ACHN (cell line): ENCODE measurements at regions not wholly inside any gene's neighbourhood (a gene's known extent, or its start where the extent isn't known, plus 50 kb on each side); places are given as distances from the start of the nearest gene placed in this dataset.
A peak's percentile ranks its signal among the peaks of the same experiment; 100 is the strongest.
"Not testable (repeated sequence)": the region's sequence is repeated elsewhere in the genome, so short reads cannot be mapped to it uniquely, and the experiment has no call there.

Experiments
- DNase-seq: peaks from one replicate; pipeline ENCODE4 v3.0.0-alpha.2; 2015
- in situ Hi-C: cut with HindIII; loops from 2 replicates; pipeline ENCODE4 v1.10.0; 2017; ENCODE audit warnings: low sequenced_read_pairs, low pct_ligation_motif_present, low pct_unique_long_range_greater_than_20kb

- in situ Hi-C loops, result no loop called here
- no peak for DNase-seq
Observed at GRCh38 chr7:14092331-14092730, 102.9 kb upstream of the ETV1 start.

DNA sequence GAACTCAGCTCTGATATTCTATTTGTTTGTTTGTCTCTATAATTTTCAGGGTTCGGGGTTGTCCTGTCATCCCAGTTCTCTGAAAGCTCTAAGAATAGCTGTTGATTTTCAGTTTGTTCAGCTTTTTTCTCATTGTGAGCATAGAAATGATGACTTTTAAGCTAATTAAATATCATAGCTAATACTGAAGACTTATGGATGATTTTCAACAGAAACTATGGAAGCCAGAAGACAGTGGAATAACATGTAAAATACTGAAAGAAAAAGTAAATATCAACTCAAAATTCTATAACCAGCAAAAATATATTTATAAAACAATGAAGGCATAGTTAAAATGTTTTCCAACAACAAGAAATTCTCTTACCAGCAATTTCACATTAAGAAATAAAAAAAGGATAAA is 96.4 kb upstream of the ETV1 start:
- DNase-seq, result peak; percentile 16
- in situ Hi-C loops, result no loop called here

DNA sequence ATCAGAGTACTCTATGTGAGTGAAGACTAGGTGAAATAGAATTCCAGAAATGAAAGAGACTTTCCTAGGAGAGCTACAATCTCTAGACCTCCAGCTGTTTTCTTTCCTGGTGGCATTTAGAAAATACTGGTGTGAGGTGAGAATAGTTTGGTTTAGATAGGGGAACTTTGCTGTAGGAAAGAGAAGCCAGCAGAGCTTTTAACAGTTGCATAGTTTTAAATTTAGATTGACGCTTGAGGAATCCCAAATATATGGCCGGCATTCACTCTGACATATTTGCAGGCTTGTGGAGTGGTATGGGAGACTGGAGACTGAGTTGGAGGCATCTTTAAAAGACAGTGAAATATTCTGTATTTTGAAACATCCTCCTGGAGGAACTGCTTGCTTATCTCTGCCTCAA is 94.3 kb upstream of the ETV1 start:
- in situ Hi-C loops, result no loop called here

GRCh38 chr7:14073988-14074387 is 84.5 kb upstream of the ETV1 start:
- no peak for DNase-seq
- in situ Hi-C loops, result no loop called here

More for the DNA sequence above, 94.3 kb upstream of the ETV1 start:
- no peak for DNase-seq

GRCh38 chr7:14073543-14073942 is 84.1 kb upstream of the ETV1 start:
- in situ Hi-C loops, result no loop called here
- no peak for DNase-seq

DNA sequence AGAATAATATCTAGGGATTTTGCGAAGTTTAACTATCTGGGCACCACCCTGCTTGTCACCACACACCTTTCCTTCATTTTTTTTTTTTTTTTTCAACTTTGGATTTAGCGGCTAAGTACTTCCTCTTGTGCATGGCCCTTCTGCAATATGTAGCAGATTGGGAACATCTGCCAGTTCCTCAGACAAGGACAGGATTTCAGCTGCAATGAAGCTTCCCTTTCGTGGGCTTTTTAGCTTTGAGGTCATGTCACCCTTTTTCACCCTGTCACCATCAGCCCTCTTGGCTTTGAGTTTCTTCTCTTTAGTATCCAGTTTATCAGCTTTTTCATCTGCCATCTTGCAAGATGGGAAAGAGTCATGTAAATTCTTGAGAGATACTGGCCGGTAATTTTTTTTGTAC is 81.6 kb upstream of the ETV1 start:
- no peak for DNase-seq
- in situ Hi-C loops, result no loop called here

GRCh38 chr7:14069961-14070360 is 80.5 kb upstream of the ETV1 start:
- no peak for DNase-seq
- in situ Hi-C loops, result no loop called here

DNA sequence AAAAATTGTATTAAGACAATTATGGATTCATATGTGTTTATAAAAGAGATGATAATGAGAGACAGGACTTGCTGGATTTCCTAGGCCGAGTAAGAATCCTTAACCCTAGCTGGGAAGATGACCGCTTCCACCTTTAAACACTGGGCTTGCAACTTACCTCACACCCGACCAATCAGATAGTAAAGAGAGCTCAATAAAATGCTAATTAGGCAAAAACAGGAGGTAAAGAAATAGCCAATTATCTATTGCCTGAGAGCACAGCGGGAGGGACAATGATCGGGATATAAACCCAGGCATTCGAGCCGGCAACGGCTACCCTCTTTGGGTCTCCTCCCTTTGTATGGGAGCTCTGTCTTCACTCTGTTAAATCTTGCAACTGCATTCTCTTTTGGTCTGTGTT is 77.3 kb upstream of the ETV1 start:
- in situ Hi-C loops, DNase-seq: not testable (repeated sequence)

DNA sequence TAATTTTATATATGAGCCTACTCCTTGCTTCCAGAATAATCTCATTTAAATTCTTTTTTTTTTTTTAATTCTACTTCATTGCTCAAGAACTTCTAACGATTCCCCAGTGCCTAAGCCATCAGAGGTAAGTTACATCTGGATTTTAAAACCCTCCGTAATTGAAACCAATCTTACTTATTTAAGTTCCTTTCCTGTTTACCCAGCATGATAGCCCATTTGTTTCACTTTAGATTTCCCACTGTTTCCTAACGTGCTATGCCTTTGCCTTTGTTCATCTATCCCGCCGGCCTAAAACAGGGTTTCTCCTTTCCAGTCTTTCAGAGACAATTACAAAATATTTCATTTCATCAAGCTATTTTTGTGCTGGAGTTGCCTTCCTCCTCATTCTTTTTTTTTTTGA is 75.8 kb upstream of the ETV1 start:
- no peak for DNase-seq
- in situ Hi-C loops, result no loop called here

DNA sequence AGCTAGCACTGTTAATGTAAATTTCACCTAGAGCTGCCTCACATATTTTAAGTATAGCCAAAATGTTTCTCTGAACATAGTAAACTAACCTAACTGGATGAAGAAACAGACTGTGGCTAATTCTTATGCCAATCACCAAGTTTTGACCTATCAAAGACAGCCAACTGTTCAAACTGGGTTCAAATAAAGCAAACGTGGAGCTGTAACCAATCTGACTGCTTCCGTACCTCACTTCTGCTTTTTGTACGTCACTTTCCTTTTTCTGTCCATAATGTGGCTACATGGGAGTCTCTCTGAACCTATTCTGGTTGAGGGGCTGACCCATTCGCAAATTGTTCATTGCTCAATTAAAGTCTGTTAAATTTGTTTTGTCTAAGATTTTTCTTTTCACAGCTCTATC is 66.3 kb upstream of the ETV1 start:
- DNase-seq, result no peak
- in situ Hi-C loops, result no loop called here

DNA sequence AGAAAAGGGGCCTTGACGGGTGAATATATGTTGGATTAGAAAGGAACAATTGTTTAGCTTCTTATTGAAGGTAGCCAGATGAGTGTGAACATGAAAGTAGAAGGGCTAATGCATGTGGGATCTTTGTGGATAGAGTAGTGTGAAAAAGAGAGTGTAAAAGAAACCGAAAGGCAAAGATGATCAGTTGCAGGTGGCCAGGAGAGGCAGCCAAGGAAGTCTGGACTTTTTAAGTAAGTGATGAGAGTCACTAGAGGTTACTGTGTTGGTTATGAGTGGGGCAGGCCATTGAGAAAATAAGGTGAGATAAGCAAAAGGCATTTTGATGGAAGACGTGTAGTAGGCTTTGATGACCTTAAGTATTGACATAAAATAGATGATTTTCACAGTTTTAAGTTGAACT is 64.7 kb upstream of the ETV1 start:
- in situ Hi-C loops, result no loop called here

GRCh38 chr7:14048889-14049288 is 59.4 kb upstream of the ETV1 start:
- in situ Hi-C loops, result no loop called here
- no peak for DNase-seq

More for the DNA sequence above, 64.7 kb upstream of the ETV1 start:
- no peak for DNase-seq

GRCh38 chr7:14047709-14048399 is 58.4 kb upstream of the ETV1 start:
- DNase-seq, result no peak
- in situ Hi-C loops, result no loop called here

DNA sequence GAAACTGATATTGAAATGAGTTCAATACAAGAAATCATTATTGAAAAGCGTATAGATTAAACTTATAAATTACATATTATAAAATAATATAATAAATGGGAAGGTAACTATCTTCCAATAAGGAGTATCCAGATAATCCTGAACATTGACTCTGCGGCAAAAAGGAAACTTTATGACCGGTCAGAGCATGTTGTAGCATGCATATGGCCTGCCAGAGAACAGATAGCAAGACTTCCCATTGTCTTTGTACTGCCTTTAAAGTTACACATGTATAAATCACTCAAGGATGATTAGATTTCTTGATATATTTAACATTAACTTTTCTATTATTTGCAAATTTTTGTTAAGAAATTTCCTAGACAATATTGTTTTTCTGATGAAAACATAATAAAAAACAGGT is 56.2 kb upstream of the ETV1 start:
- in situ Hi-C loops, result no loop called here
- no peak for DNase-seq

DNA sequence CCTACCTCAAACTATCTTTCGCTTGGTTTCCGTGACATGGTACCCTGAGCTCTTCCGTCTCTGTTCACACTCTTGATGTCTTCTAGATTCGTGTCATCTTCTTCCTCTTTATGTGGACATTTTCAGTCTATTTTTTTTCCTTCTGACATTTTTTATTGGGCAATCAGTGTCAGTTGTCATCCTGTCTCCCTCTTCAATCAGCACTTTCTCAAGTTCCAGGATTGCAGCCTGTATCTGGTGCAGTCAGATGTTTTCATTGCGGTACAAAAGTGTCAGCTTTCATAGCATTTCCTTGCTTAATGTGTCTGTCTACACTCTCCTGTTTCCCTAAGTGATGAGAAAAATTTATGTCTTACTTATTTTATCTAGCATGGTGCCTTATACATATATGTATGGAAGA is 51.1 kb upstream of the ETV1 start:
- DNase-seq, result no peak
- in situ Hi-C loops, result no loop called here
